ENCODE measurements at regions not wholly inside any gene's neighbourhood (a gene's known extent, or its start where the extent isn't known, plus 50 kb on each side); places are given as distances from the start of the nearest gene placed in this dataset.
"Not testable (repeated sequence)": the region's sequence is repeated elsewhere in the genome, so short reads cannot be mapped to it uniquely, and the experiment has no call there.

- not testable (repeated sequence) for DNase-seq
Observed at GRCh38 chr16:29212084-29213027, 194.2 kb downstream of the NPIPB11 start.

GRCh38 chr16:29211456-29211855, 195.1 kb downstream of the NPIPB11 start:
- DNase-seq = not testable (repeated sequence)

GRCh38 chr16:29210299-29211150, 196.0 kb downstream of the NPIPB11 start:
- DNase-seq = not testable (repeated sequence)

GRCh38 chr16:29206120-29206519, 200.4 kb downstream of the NPIPB11 start:
- DNase-seq = not testable (repeated sequence)

GRCh38 chr16:29205151-29205550, 201.4 kb downstream of the NPIPB11 start:
- DNase-seq = not testable (repeated sequence)

- no peak for DNase-seq
Observed at GRCh38 chr16:29204806-29205135, 201.7 kb downstream of the NPIPB11 start.

GRCh38 chr16:29203933-29204805, 202.3 kb downstream of the NPIPB11 start:
- DNase-seq = not testable (repeated sequence)

GRCh38 chr16:29203046-29203932, 203.2 kb downstream of the NPIPB11 start:
- DNase-seq = not testable (repeated sequence)

GRCh38 chr16:29202642-29203041, 203.9 kb downstream of the NPIPB11 start:
- DNase-seq = not testable (repeated sequence)

GRCh38 chr16:29202025-29202632, 204.4 kb downstream of the NPIPB11 start:
- not testable (repeated sequence) for DNase-seq

- peak; percentile 1 for DNase-seq
Observed at GRCh38 chr16:29201296-29202024, 205.1 kb downstream of the NPIPB11 start.

- not testable (repeated sequence) for DNase-seq
Observed at GRCh38 chr16:29200681-29201080, 205.8 kb downstream of the NPIPB11 start.

GRCh38 chr16:29200135-29200601, 206.3 kb downstream of the NPIPB11 start:
- peak; percentile 5 for DNase-seq

GRCh38 chr16:29199626-29200025, 206.9 kb downstream of the NPIPB11 start:
- DNase-seq = peak; percentile 9

GRCh38 chr16:29198731-29199521, 207.6 kb downstream of the NPIPB11 start:
- peak; percentile 6 for DNase-seq

GRCh38 chr16:29198231-29198630, 208.3 kb downstream of the NPIPB11 start:
- no peak for DNase-seq

GRCh38 chr16:29197494-29198100, 208.9 kb downstream of the NPIPB11 start:
- DNase-seq = not testable (repeated sequence)

GRCh38 chr16:29196746-29197145, 209.8 kb downstream of the NPIPB11 start:
- DNase-seq = not testable (repeated sequence)

Data from activated CD8-positive, alpha-beta memory T cell treated with anti-CD3 and anti-CD28 coated beads, Interleukin-2, amount 50 U/mL, for 4 hours (primary cell).